Endothelial cell (in vitro differentiated cells): ENCODE measurements at regions not wholly inside any gene's neighbourhood (a gene's known extent, or its start where the extent isn't known, plus 50 kb on each side); places are given as distances from the start of the nearest gene placed in this dataset.

Source experiments
- DNase-seq: peaks from one replicate; pipeline ENCODE4 v3.0.0; 2021; ENCODE audit warnings: low spot score
- H3K27ac Mint-ChIP-seq: one replicate; pipeline ENCODE4 v1.8.0; 2021; ENCODE audit warnings: mixed read lengths, inconsistent platforms; ENCODE audit not compliant: unreplicated experiment
- H3K27me3 Mint-ChIP-seq: one replicate; pipeline ENCODE4 v1.8.0; 2021; ENCODE audit warnings: mild to moderate bottlenecking, moderate library complexity, mixed read lengths, inconsistent platforms; ENCODE audit not compliant: unreplicated experiment
- H3K36me3 Mint-ChIP-seq: one replicate; pipeline ENCODE4 v1.8.0; 2021; ENCODE audit warnings: mild to moderate bottlenecking, low read depth, mixed read lengths, inconsistent platforms; ENCODE audit not compliant: unreplicated experiment
- H3K4me1 Mint-ChIP-seq: one replicate; pipeline ENCODE4 v1.8.0; 2021; ENCODE audit warnings: mild to moderate bottlenecking, mixed read lengths, inconsistent platforms; ENCODE audit not compliant: unreplicated experiment
- H3K4me3 Mint-ChIP-seq: one replicate; pipeline ENCODE4 v1.8.0; 2021; ENCODE audit warnings: mild to moderate bottlenecking, mixed read lengths, inconsistent platforms; ENCODE audit not compliant: unreplicated experiment
- H3K9me3 Mint-ChIP-seq: one replicate; pipeline ENCODE4 v1.8.0; 2021; ENCODE audit warnings: mixed read lengths, inconsistent platforms; ENCODE audit not compliant: unreplicated experiment
- TF ChIP-seq, protein P1 (sequence below): fragments of 200-600 bp; sonication (generic); IDR thresholded peaks from one replicate; pipeline ENCODE4 v1.5.0; 2021; ENCODE audit warnings: antibody characterized with exemption; ENCODE audit not compliant: unreplicated experiment

DNA sequence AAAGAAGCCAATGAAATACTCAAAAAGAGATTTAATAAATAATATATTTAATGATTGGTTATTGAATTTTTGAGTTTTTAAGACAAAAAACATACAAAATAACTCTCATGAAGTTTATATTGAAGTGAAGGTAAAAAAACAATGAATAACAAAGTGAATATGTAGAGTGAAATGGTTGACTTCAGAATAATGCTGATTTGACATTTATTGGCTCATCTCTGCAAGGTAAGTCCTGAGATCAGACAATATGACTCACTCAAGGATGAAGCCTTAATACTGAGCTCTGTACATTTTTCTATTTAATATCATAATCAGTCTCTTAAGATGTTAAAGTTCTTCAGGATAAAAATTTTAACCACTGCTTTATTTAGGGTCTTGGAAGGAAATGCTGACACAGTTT is 1398.9 kb upstream of the PCDH9 start:
- H3K36me3 Mint-ChIP-seq = no peaks in the 10 kb centered on the region
- H3K27me3 Mint-ChIP-seq = no peaks in the 10 kb centered on the region
- TF ChIP-seq, protein P1, sequence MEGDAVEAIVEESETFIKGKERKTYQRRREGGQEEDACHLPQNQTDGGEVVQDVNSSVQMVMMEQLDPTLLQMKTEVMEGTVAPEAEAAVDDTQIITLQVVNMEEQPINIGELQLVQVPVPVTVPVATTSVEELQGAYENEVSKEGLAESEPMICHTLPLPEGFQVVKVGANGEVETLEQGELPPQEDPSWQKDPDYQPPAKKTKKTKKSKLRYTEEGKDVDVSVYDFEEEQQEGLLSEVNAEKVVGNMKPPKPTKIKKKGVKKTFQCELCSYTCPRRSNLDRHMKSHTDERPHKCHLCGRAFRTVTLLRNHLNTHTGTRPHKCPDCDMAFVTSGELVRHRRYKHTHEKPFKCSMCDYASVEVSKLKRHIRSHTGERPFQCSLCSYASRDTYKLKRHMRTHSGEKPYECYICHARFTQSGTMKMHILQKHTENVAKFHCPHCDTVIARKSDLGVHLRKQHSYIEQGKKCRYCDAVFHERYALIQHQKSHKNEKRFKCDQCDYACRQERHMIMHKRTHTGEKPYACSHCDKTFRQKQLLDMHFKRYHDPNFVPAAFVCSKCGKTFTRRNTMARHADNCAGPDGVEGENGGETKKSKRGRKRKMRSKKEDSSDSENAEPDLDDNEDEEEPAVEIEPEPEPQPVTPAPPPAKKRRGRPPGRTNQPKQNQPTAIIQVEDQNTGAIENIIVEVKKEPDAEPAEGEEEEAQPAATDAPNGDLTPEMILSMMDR = no peak
- H3K9me3 Mint-ChIP-seq = no peaks in the 10 kb centered on the region
- no peak overlapping the region for H3K27ac Mint-ChIP-seq
- H3K4me3 Mint-ChIP-seq = no peak overlapping the region
- DNase-seq = no peak
- no peaks in the 10 kb centered on the region for H3K4me1 Mint-ChIP-seq

DNA sequence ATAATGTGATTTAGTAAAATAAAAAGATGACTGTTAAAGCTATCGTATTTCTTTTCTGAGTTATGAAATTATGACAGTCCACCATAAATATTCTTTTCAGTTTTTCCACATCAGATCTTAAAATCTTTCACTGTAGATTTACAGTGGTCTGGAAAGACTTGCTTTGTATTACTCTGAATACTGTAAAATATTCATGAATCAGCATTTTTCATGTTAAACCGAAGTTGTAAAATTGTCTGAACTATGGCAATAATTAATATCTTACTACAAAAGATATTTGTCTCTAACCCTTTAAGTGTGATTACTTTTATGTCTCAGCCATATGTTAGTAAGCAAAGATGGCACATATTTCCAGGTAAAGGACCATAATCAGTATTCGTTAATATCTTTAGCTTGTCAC is 1397.2 kb upstream of the PCDH9 start:
- H3K27ac Mint-ChIP-seq = no peak overlapping the region
- TF ChIP-seq, protein P1 = no peak
- no peaks in the 10 kb centered on the region for H3K36me3 Mint-ChIP-seq
- no peak for DNase-seq
- H3K9me3 Mint-ChIP-seq = no peaks in the 10 kb centered on the region
- H3K4me3 Mint-ChIP-seq = no peak overlapping the region
- H3K27me3 Mint-ChIP-seq = no peaks in the 10 kb centered on the region
- H3K4me1 Mint-ChIP-seq = no peaks in the 10 kb centered on the region

DNA sequence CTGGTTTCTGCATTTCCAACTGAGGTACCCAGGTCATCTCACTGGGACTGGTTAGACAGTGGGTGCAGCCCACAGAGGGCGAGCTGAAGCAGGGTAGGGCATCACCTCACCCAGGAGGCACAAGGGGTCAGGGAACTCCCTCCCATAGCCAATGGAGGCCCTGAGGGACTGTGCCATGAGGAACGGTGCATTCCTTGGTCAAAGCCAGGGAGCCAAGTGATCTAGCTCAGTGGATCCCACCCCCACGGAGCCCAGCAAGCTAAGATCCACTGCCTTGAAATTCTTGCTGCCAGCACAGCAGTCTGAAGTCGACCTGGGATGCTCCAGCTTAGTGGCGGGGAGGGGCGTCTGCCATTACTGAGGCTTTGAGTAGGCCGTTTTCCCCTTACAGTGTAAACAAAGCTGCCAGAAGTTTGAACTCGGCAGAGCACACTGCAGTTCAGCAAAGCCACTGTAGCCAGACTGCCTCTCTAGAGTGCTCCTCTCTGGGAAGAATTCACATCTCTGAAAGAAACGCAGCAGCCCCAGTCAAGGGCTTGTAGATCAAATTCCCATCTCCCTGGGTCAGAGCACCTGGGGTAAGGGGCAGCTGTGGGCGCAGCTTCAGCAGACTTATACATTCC is 1386.6 kb upstream of the PCDH9 start:
- Mint-ChIP-seq H3K36me3 (no peaks in the 10 kb centered on the region), H3K4me3 (no peak overlapping the region), H3K4me1 (no peaks in the 10 kb centered on the region), H3K27ac (no peak overlapping the region), H3K9me3 (no peaks in the 10 kb centered on the region), H3K27me3 (no peaks in the 10 kb centered on the region)
- TF ChIP-seq, protein P1 = no peak
- DNase-seq = no peak

DNA sequence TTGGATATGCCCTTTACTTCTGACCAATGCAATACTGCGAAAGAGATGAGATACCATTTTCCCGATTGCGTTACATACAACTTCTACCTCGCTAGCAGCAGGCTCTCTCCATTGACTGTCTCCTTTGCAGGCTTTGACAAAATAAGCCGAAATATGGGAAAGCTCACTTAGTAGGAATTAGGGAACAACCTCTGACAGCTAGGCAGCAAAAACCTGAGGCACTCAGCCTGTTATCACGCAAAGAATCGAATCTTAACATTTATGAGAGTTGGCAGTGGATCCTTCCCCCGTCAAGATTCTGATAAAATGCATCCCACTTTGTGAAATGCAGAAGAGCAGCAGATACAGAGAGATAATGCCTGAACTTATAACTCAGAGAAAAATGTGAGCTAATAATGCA is 1379.5 kb upstream of the PCDH9 start:
- Mint-ChIP-seq H3K27ac (no peak overlapping the region), H3K4me1 (no peaks in the 10 kb centered on the region), H3K9me3 (no peaks in the 10 kb centered on the region), H3K27me3 (peaks cover 1% of the 10 kb centered on the region), H3K36me3 (no peaks in the 10 kb centered on the region), H3K4me3 (no peak overlapping the region)
- no peak for DNase-seq
- TF ChIP-seq, protein P1 = no peak

DNA sequence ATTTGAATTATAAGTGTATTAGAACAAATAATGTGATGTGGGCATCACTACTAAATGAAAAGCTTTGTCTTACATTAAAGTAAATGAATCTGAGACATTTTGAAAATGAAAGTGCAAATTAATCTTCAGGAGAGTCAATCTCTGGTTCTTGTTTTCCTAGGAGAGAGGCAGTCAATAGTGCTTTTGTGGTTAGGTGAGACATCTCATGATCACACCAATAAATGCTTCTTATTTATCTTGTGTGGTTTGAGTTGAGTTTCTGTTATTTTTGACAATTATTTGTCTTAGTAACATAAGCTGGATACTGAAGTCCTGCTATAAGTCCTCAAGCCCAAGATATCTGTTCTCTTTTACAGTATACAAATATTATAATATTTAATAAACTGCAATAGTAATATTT is 1378.0 kb upstream of the PCDH9 start:
- H3K4me1 Mint-ChIP-seq = no peaks in the 10 kb centered on the region
- no peak overlapping the region for H3K27ac Mint-ChIP-seq
- no peaks in the 10 kb centered on the region for H3K9me3 Mint-ChIP-seq
- DNase-seq = no peak
- TF ChIP-seq, protein P1 = no peak
- H3K4me3 Mint-ChIP-seq = no peak overlapping the region
- H3K27me3 Mint-ChIP-seq = peaks cover 1% of the 10 kb centered on the region
- H3K36me3 Mint-ChIP-seq = no peaks in the 10 kb centered on the region
